K562 (cell line): ENCODE measurements at regions not wholly inside any gene's neighbourhood (a gene's known extent, or its start where the extent isn't known, plus 50 kb on each side); places are given as distances from the start of the nearest gene placed in this dataset.

Experiments used
- ATAC-seq: fragments of 200-7000 bp; cut with Tn5 transposase; 3 replicates; pipeline ENCODE4 v1.9.1; 2020; ENCODE audit warnings: moderate library complexity
- BruUV-seq: library from RNA; stranded (reverse); fragments of 400-500 nt; replicated peaks from 2 replicates; lab custom pipeline; 2021; lab: Mats Ljungman, UMichigan
- CTCF ChIA-PET: fragments of 300-600 bp; formaldehyde crosslinking; extraction: SDS; loops from one replicate; lab custom pipeline; 2021; ENCODE audit warnings: low intra/inter-chr PET ratio; lab: Yijun Ruan, JAX
- POLR2A ChIA-PET: fragments of 300-600, 350-650 bp; sonication (Branson Sonifier 250); formaldehyde crosslinking; extraction: SDS; loops from one replicate; lab custom pipeline; 2021; ENCODE audit warnings: antibody characterized with exemption, inconsistent platforms; lab: Yijun Ruan, JAX
- DNase-seq, 4 experiments: peaks; one replicate each; pipeline versions ENCODE4 v3.0.0 to v3.0.0-alpha.2; 2011 to 2018; ENCODE audit warnings: low spot score in 3 of 4, mixed read lengths in 3 of 4; ENCODE audit errors: extremely low read depth in 1 of 4
- FAIRE-seq: peaks from 2 replicates; lab custom pipeline; 2011; peaks lifted over from hg19 to GRCh38; lab: Jason Lieb, UNC
- H2AFZ ChIP-seq: 2 replicates; pipeline ENCODE4 v1.6.0; 2011; ENCODE audit warnings: low read depth, low read length, control low read depth, inconsistent platforms
- H3K27ac ChIP-seq: fragments of 200-600 bp; 3 replicates; pipeline ENCODE4 v1.8.0; 2011; ENCODE audit warnings: low read depth, mild to moderate bottlenecking, control low read depth, inconsistent platforms, low read length, moderate library complexity, mixed read lengths; ENCODE audit errors: extremely low read depth
- H3K27me3 ChIP-seq, 2 experiments: fragments of 300-600 bp in 1 of 2; 2 replicates in 1 of 2; 3 replicates in 1 of 2; pipeline versions ENCODE4 v1.6.0 to v1.8.0; 2011; ENCODE audit warnings: inconsistent platforms in 2 of 2, low read length in 2 of 2, mild to moderate bottlenecking in 1 of 2, mixed read lengths in 1 of 2, moderate library complexity in 1 of 2; ENCODE audit not compliant: control insufficient read depth in 2 of 2, insufficient read depth in 2 of 2
- H3K36me3 ChIP-seq: fragments of 300-600 bp; 3 replicates; pipeline ENCODE4 v1.8.0; 2011; ENCODE audit warnings: mild to moderate bottlenecking, low read length, inconsistent platforms; ENCODE audit not compliant: control insufficient read depth, insufficient read depth
- H3K4me1 ChIP-seq, 2 experiments: fragments of 200-600 bp in 1 of 2; replicated peaks in 1 of 2; 2 replicates in 1 of 2; 3 replicates in 1 of 2; pipeline versions ENCODE4 v1.5.1 to v1.8.0; 2011; ENCODE audit warnings: inconsistent platforms in 2 of 2, low read length in 2 of 2, mild to moderate bottlenecking in 1 of 2, mixed read lengths in 1 of 2, moderate library complexity in 1 of 2; ENCODE audit not compliant: control insufficient read depth in 2 of 2, insufficient read depth in 2 of 2
- H3K4me2 ChIP-seq: 2 replicates; pipeline ENCODE4 v1.6.1; 2011; ENCODE audit warnings: low read length, control low read depth, inconsistent platforms, mixed read lengths; ENCODE audit not compliant: insufficient read depth
- H3K4me3 ChIP-seq: fragments of 200-600 bp; sonication (generic), shearing (Covaris generic); 2 replicates; pipeline ENCODE4 v1.5.1; 2016; ENCODE audit warnings: control low read depth, inconsistent platforms
- H3K79me2 ChIP-seq: fragments of 200-600 bp; 3 replicates; pipeline ENCODE4 v1.8.0; 2011; ENCODE audit warnings: low read length, inconsistent platforms; ENCODE audit not compliant: control insufficient read depth, insufficient read depth
- H3K9ac ChIP-seq, 2 experiments: 2 replicates each; pipeline versions ENCODE4 v1.6.0 to v1.6.1; 2011; ENCODE audit warnings: low read depth in 2 of 2, low read length in 2 of 2, control low read depth in 1 of 2, inconsistent platforms in 1 of 2, mild to moderate bottlenecking in 1 of 2, mixed read lengths in 1 of 2; ENCODE audit not compliant: insufficient read depth in 1 of 2
- H3K9me1 ChIP-seq: one replicate; pipeline ENCODE4 v1.6.0; 2011; ENCODE audit warnings: inconsistent platforms, mild to moderate bottlenecking, low read length, moderate library complexity; ENCODE audit not compliant: control insufficient read depth, insufficient read depth
- H3K9me3 ChIP-seq: replicated peaks from 2 replicates; pipeline ENCODE4 v1.5.1; 2011; ENCODE audit warnings: low read depth, low read length, inconsistent platforms; ENCODE audit not compliant: control insufficient read depth, insufficient read depth
- H4K20me1 ChIP-seq: replicated peaks from 2 replicates; pipeline ENCODE4 v1.6.1; 2011; ENCODE audit warnings: low read length, inconsistent platforms, mixed read lengths; ENCODE audit not compliant: control insufficient read depth, insufficient read depth
- CHAMP1 ChIP-seq: fragments of 450-650 bp; IDR thresholded peaks from 2 replicates; pipeline ENCODE4 v1.6.1; 2016; ENCODE audit warnings: mild to moderate bottlenecking
- CREB1 ChIP-seq, 2 experiments: sonication (generic) in 1 of 2; formaldehyde crosslinking in 1 of 2; IDR thresholded peaks; 2 replicates each; pipeline versions ENCODE4 v1.6.1 to v1.8.0; 2012 to 2022; ENCODE audit warnings: inconsistent platforms in 1 of 2, mild to moderate bottlenecking in 1 of 2, missing genetic modification reagents in 1 of 2, moderate library complexity in 1 of 2
- EWSR1 ChIP-seq: fragments of 450-650 bp; IDR thresholded peaks from 2 replicates; pipeline ENCODE4 v1.6.1; 2018; ENCODE audit warnings: borderline replicate concordance, mild to moderate bottlenecking, low read depth, moderate library complexity; ENCODE audit not compliant: partially characterized antibody
- LEF1 ChIP-seq: fragments of 450-650 bp; IDR thresholded peaks from 2 replicates; pipeline ENCODE4 v1.6.1; 2016; ENCODE audit warnings: mild to moderate bottlenecking
- MAZ ChIP-seq, 2 experiments: fragments of 450-650 bp in 1 of 2; sonication (generic) in 1 of 2; formaldehyde crosslinking; IDR thresholded peaks in 1 of 2; conservative IDR thresholded peaks in 1 of 2; 2 replicates each; pipeline versions ENCODE4 v1.4.0 to v1.5.0; 2020; ENCODE audit warnings: mild to moderate bottlenecking in 1 of 2, missing genetic modification reagents in 1 of 2
- NCOR1 ChIP-seq: fragments of 450-650 bp; IDR thresholded peaks from 2 replicates; pipeline ENCODE4 v1.6.1; 2016; ENCODE audit warnings: mild to moderate bottlenecking, moderate library complexity
- RBFOX2 ChIP-seq: fragments of 200-400 bp; formaldehyde crosslinking; IDR thresholded peaks from 2 replicates; pipeline ENCODE4 v1.6.1; 2017; ENCODE audit warnings: low read depth, mild to moderate bottlenecking, low read length, moderate library complexity
- WGBS: fragments of 100-300 bp; shearing (Covaris generic); methylation state at CpG from one replicate; pipeline ENCODE4 v1.1.6; 2016; ENCODE audit warnings: low coverage, mixed read lengths; ENCODE audit not compliant: insufficient coverage; ENCODE audit errors: missing lambda C conversion rate; 5-methylcytosine and 5-hydroxymethylcytosine counted together
- in situ Hi-C: fragments of 300-500 bp; cut with MboI; formaldehyde crosslinking; loops from 4 replicates; pipeline ENCODE4 v1.15.0; 2018; ENCODE audit warnings: inconsistent platforms, mixed read lengths
- intact Hi-C: fragments of 100-400 bp; cut with micrococcal nuclease; formaldehyde crosslinking; loops from 2 replicates; pipeline ENCODE4 v1.14.2; 2022
- TF ChIP-seq, protein P1 (sequence below): IDR thresholded peaks from 2 replicates; pipeline ENCODE4 v1.6.1; 2016; ENCODE audit warnings: missing genetic modification characterization, missing compliant biosample characterization

DNA sequence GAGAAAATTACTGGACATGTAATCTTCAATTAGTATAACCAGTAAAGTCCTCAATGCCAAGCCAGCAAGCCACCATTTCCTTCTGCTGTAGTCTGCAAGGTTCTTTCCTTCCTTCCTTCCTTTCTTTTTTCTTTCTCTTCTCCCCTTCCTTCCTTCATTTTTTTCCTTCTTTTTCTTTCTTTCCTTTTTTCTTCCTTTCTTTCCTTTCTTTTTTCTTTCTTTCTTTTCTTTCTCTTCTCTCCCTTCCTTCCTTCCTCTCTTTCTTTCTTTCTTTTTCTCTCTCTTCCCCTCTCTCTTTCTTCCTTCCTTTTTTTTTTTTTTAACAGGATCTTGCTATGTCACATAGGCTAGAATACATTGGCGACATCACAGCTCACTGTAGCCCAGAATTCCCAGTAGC lies 369.8 kb downstream of the SEMA3D start:
- ChIA-PET CTCF (no interaction called here), POLR2A (no interaction called here)
- Histone ChIP-seq H3K4me1 (peaks cover 0 to 17% of the 10 kb centered on the region in 2 experiments; a peak in 3 of 5 replicates), H3K9me1 (no peaks in the 10 kb centered on the region), H3K27ac (no peak overlapping the region), H2AFZ (no peak overlapping the region), H4K20me1 (no peaks in the 10 kb centered on the region), H3K27me3 (no peaks in the 10 kb centered on the region), H3K4me3 (no peak overlapping the region), H3K9ac (no peak overlapping the region), H3K79me2 (peaks cover 43% of the 10 kb centered on the region), H3K4me2 (no peak overlapping the region), H3K9me3 (no peaks in the 10 kb centered on the region), H3K36me3 (peaks cover 3% of the 10 kb centered on the region; the same call in 1 of the 3 replicates)
- ATAC-seq (no peak), DNase-seq (no peak), FAIRE-seq (no peak)
- no TSS peak for BruUV-seq
- 80% methylated on average over 1 of the region's 1 CpG for WGBS
- intact Hi-C loops, result no loop called here
- TF ChIP-seq MAZ (CRISPR knock-in tag; conservative IDR thresholded peaks at IDR 0.05 in 1 of 2, IDR thresholded peaks at IDR 0.05 in 1 of 2) (no peak), CREB1 (IDR thresholded peaks at IDR 0.05) (no peak), CREB1 (CRISPR knock-in tag; IDR thresholded peaks at IDR 0.05) (no peak), CHAMP1 (no peak), NCOR1 (no peak), RBFOX2 (no peak), LEF1 (no peak), EWSR1 (no peak)
- TF ChIP-seq, protein P1, sequence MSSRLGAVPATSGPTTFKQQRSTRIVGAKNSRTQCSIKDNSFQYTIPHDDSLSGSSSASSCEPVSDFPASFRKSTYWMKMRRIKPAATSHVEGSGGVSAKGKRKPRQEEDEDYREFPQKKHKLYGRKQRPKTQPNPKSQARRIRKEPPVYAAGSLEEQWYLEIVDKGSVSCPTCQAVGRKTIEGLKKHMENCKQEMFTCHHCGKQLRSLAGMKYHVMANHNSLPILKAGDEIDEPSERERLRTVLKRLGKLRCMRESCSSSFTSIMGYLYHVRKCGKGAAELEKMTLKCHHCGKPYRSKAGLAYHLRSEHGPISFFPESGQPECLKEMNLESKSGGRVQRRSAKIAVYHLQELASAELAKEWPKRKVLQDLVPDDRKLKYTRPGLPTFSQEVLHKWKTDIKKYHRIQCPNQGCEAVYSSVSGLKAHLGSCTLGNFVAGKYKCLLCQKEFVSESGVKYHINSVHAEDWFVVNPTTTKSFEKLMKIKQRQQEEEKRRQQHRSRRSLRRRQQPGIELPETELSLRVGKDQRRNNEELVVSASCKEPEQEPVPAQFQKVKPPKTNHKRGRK (tag), result peak; percentile 96
- in situ Hi-C loops, result no loop called here
